ENCODE measurements at regions not wholly inside any gene's neighbourhood (a gene's known extent, or its start where the extent isn't known, plus 50 kb on each side); places are given as distances from the start of the nearest gene placed in this dataset.

- TF ChIP-seq, protein P1, sequence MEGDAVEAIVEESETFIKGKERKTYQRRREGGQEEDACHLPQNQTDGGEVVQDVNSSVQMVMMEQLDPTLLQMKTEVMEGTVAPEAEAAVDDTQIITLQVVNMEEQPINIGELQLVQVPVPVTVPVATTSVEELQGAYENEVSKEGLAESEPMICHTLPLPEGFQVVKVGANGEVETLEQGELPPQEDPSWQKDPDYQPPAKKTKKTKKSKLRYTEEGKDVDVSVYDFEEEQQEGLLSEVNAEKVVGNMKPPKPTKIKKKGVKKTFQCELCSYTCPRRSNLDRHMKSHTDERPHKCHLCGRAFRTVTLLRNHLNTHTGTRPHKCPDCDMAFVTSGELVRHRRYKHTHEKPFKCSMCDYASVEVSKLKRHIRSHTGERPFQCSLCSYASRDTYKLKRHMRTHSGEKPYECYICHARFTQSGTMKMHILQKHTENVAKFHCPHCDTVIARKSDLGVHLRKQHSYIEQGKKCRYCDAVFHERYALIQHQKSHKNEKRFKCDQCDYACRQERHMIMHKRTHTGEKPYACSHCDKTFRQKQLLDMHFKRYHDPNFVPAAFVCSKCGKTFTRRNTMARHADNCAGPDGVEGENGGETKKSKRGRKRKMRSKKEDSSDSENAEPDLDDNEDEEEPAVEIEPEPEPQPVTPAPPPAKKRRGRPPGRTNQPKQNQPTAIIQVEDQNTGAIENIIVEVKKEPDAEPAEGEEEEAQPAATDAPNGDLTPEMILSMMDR (conservative IDR thresholded peaks at IDR 0.05): no peak
- no peak overlapping the region for H3K27ac ChIP-seq
Observed at GRCh38 chr12:115737895-115738294, 539.6 kb downstream of the MED13L start.

DNA sequence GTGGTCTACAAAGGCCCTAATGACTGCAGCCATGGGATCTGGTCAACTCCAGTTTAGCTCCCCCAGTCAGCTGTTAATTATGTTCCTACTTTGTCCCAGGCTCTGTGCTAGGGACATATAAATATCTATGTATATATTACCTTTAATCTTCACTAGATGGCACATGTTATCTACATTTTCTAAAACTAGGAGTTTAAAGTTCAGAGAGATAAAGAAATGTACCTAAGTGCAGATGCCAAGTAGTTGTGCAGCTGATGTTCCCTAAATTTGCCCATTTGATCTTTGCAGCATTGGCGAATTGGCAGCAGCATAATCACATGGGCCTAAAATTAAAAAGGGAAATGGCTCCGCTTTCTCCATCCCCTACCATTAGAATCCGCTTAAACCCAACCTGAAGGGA, 541.1 kb downstream of the MED13L start:
- TF ChIP-seq, protein P1 (conservative IDR thresholded peaks at IDR 0.05): no peak
- no peak overlapping the region for H3K27ac ChIP-seq

- H3K27ac ChIP-seq: no peak overlapping the region
- TF ChIP-seq, protein P1 (conservative IDR thresholded peaks at IDR 0.05): no peak
Observed at GRCh38 chr12:115730975-115731541, 546.4 kb downstream of the MED13L start.

DNA sequence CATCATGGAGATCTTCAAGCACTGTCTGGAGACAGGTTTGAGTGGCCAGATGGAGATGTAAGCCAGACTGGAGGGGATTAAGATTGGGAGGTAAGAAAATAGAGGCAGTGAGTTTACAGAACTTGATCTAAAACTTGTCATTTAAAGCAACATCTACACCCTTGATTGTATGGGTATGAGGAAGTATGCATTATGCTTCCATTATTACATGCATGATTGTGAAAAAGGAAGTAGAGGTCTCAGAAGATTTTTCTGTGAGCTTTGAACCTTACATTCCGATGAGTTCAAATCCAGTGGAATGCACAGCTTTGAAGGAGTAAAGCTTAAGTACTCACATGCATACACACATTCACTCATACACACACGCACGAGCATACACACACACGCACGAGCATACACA, 550.8 kb downstream of the MED13L start:
- TF ChIP-seq, protein P1 (conservative IDR thresholded peaks at IDR 0.05): no peak
- no peak overlapping the region for H3K27ac ChIP-seq

- H3K27ac ChIP-seq: no peak overlapping the region
- TF ChIP-seq, protein P1 (conservative IDR thresholded peaks at IDR 0.05): no peak
Observed at GRCh38 chr12:115722181-115722580, 555.3 kb downstream of the MED13L start.

DNA sequence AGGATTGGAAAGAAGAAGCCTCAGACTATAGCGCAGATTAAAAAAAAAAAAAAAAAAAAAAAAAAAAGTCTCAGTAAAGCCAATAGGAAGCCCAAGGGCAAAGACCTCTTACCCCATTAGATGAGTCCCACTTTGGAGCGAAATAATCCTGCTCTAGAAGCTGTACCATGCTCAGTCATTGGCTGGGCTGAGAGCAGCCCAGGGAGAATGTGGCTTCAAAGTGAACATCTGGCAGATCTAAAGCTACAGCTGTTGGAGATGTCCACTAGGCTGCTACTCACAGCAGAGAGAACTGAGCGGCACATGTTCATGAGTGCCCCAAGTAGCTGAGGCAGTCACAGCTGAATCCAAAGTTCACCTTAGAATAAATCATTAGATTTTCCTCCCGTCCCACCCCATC, 560.9 kb downstream of the MED13L start:
- TF ChIP-seq, protein P1 (conservative IDR thresholded peaks at IDR 0.05): no peak
- no peak overlapping the region for H3K27ac ChIP-seq

- no peak overlapping the region for H3K27ac ChIP-seq
- TF ChIP-seq, protein P1 (conservative IDR thresholded peaks at IDR 0.05): no peak
Observed at GRCh38 chr12:115712676-115713075, 564.8 kb downstream of the MED13L start.
